GM21390 (cell line): ENCODE measurements at regions not wholly inside any gene's neighbourhood (a gene's known extent, or its start where the extent isn't known, plus 50 kb on each side); places are given as distances from the start of the nearest gene placed in this dataset.
"Not testable (repeated sequence)": the region's sequence is repeated elsewhere in the genome, so short reads cannot be mapped to it uniquely, and the experiment has no call there.

Experiments
- ATAC-seq: cut with Tn5 transposase; IDR thresholded peaks from one replicate; pipeline ENCODE4 v1.9.1; 2021; ENCODE audit not compliant: unreplicated experiment

DNA sequence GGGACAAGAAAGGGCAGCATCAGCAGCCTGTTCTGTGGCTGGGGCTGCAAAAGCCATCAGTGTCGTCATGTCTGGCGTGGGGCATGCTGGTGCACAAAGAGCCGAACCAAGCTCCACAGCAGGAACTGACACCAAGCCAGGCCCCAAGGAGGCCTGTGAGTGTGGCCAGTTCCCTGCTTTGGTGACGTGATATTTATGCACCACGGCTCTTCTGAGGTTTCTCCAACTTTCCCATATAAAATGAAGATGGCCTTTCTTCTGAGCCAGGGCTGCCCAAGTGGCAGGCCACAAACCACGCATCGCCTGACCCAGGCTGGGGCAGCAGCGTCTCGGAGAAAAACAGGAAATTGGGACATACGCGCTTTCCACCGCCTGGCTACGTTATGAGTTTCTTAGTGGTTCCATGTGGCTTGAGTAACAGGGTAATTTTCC, 109.9 kb downstream of the RIN2 start:
- no peak for ATAC-seq

DNA sequence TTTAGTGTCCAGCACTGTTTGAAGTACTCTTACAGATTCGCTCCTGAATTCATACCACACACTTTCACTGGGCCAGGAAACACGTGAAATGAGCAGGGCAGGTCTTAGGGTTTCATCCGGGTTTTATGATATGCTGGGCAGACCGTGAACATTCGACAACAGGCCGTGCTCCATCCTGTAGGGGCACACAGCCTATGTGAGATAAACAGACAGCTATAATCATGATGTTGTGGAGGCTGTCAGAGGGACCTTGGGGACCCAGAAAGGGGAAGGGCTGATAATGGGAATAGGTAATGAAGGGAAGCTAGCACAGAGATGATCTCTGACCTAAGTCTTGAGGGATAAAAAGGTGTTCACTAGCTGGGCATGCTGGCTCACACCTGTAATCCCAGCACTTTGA, 110.4 kb downstream of the RIN2 start:
- no peak for ATAC-seq

DNA sequence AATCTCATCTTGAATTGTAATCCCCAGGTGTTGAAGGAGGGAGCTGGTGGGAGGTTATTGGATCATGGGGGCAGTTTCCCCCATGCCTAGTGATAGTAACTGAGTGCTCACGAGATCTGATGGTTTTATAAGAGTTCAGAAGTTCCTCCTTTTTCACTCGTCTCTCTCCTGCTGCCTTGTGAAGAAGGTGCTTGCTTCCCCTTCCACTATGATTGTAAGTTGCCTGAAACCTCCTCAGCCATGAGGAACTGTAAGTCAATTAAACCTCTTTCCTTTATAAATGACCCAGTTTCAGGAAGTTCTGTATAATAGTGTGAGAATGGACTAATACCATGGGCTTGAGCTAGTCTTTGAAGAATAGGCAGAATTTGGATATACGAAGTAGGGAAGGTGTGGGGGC, 113.9 kb downstream of the RIN2 start:
- no peak for ATAC-seq

DNA sequence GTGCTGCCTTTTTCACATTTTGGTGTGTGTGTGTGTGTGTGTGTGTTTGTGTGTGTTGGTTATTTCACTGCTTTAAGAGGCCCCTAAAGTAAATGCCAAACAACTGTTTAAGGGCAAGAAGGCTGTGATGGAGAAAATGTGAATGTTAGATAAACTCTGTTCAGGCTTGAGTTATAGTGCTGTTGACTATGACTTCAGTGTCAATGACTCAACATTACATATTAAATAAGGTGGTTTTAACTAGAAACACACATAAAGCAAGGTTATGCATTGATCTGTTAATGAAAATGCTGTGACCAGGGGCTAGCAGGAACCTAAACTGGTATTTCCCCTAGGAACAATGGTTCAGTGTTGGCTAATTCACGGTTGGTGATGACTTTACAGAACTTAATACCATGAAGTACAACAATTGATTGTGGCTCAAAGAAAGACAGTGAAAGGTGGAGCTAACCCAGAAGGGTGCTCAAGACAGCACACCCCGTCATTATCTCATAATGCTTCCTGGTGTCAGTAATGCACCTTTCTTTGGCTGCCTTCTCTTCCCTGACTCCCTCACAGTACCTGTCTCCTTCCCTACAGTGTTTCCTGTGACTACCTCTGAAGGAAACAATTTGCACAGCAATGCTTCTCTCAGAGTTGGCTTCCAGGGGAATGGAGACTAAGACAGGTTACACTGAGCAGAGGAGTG, 116.1 kb downstream of the RIN2 start:
- no peak for ATAC-seq

DNA sequence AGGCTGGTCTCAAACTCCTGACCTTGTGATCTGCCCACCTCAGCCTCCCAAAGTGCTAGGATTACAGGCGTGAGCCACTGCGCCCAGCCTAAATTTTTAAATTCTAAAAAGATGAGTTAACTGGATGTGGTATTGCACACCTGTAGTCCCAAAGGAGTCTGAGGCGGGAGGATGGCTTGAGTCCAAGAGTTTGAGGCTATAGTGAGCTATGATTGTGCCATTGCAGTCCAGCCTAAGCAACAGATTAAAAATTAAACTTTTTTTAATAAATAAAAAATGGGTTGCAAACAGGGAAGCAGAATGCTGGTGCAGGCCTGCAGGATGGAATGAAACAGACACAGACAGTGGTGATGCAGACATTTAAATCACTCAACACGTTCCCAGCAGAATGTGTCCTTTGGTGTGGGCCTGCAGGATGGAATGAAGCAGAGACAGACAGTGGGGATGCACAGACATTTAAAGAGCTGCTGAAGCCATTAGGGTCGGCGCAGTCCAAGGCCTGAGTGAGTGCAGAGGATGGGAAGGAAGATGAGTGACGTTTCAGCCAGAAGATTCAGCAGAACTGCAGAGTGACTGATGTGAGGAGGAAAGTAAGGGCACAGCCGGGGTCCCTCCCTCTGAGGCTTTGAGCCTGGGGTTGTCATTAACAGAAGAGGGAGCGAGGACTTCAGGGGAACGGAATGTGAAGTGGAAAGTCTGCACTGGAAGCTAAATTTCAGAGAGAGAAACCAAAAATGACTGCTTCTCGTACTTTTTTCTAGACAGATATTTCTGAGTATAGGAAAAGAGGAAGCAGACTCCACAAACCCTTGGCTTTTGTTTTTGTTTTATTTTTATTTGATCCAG, 117.5 kb downstream of the RIN2 start:
- ATAC-seq = no peak

DNA sequence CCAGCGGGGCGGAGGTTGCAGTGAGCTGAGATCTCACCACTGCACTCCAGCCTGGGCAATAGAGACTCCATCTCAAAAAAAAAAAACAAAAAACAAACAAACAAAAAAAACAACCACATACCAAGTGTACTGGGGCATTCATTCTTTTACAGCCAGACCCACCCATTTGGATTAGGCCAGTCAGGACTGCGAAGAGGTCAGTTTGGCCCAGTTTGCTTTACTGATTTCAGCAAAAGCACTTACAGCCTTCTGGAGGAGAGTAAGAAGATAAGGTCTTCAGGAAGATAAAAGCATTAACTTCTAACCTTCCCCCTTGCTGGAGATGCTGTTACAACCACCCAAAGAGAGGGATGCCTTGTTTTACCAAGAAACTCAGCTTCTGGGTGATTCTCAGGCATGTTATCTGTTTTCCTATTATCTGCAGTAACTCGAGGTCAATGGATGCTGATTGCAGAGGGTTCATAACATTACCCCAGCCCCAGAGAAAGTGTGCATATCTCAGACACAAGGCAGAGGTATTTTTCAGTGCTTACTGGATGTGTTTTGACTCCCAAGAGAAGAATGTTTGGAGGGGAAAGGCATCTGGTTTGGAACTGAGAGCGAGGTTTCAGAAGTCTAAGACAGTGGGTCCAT, 118.9 kb downstream of the RIN2 start:
- ATAC-seq = no peak

DNA sequence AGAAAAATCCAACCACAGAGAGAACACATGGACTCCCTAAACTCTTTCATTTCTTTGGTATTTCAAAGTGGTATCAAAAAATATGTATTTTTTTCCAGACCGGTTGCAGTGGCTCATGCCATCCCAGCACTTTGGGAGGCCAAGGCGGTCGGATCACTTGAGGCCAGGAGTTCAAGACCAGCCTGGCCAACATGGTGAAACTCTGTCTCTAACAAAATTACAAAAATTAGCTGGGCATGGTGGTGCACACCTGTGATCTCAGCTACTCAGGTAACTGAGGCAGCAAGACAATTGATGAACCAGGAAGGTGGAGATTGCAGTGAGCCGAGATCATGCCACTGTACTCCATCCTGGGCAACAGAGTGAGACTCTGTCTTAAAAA, 121.8 kb downstream of the RIN2 start:
- not testable (repeated sequence) for ATAC-seq

DNA sequence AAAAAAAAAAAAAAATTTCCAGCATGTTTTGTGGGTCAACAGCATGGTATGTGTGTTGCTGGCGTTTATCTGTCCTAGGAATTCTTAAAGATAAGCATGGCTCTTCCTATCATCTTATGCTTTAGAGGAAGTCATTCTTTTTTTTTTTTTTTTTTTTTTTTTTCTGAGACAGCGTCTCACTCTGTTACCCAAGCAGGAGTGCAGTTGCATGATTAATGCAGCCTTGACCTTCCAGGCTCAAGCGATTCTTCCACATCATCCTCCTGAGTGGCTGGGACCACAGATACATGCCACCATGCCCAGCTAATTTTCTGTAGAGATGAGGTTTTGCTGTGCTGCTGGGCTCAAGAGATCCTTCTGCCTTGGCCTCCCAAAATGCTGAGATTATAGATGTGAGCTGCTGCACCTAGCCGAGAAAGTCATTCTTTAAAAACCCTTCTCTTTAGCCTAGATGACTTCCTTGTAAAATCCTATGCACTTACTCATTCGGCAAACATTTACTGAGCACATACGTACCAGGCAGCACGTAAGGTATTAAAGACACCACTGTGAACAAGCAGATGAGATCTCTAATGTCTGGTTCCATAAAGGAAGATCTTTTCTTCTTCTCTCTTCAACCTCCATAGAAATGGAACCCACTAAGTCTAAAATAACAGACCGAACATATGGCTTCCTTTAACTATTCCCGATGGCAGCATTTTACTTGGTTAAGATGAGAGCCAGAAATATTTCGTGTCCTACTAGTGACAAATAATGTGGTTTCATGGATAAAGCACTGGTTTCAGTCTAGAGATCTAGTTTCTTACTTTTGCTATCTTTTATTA, 122.4 kb downstream of the RIN2 start:
- ATAC-seq = no peak

DNA sequence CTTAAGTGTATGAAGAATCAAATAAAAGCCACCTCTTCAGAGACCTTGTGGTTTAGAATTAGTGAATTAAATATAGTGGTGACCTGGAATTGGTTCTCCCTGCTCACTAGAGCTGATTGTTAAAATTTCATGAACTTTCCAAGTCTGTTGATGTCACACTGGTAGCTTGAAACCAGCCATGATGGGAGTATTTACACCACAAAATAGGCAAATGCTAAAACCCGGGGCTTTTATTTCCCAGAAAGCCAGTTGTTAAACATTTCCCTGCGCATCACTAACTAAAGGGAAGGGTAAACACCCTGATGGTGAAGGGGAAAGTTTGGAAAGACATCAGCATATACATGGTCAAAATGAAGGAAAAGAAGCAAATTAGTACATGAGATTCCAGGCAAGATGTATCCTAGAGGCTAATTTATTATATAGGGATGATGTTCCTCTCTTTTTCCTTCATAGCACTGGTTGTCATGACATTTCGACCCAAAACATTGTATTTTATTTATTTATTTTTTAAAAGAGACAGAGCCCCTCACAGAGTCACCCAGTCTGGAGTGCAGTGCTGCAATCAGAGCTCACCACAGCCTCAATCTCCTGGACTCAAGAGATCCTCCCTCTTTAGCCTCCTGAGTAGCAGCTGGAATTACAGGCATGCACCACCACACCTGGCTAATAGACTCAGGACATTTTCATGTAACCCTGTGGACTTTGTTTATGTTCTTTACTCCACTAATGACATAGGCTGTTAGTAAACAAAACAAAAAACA, 123.2 kb downstream of the RIN2 start:
- ATAC-seq = no peak

DNA sequence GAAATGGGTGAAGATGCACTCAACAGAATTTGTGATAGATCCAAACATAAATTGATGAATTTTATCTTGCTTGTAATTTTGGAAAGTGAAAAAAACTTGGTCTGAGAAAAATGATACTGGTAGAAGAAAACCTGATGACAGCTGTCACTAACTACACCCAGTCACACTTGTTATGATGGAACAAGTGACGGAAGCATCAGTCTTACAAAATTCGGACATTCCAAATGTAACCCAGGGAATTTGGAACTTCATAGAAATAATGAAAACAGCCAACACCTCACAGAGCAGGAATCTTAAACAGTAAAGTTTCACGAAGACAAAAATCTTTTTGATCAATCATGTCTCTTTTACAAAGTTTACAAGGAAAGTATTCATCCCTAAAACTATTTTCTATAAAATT, 123.9 kb downstream of the RIN2 start:
- no peak for ATAC-seq

DNA sequence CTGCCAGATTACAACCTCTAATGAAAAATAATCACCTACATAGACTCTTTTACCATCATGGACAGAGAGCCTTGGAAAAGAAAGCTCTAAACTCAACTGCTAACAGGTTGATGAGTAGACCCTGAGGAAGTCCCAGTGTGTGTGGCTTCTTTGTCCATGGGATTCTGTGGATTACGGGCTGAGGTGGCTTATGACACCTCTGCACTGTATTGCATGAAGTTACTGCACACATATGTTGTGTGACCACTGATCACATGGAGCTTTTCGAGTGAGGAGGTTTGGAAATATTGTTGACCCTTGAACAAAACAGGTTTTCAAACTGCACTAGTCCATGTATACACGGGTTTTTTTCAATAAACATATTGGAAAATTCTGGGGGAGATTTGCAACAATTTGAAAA, 124.4 kb downstream of the RIN2 start:
- ATAC-seq = no peak

DNA sequence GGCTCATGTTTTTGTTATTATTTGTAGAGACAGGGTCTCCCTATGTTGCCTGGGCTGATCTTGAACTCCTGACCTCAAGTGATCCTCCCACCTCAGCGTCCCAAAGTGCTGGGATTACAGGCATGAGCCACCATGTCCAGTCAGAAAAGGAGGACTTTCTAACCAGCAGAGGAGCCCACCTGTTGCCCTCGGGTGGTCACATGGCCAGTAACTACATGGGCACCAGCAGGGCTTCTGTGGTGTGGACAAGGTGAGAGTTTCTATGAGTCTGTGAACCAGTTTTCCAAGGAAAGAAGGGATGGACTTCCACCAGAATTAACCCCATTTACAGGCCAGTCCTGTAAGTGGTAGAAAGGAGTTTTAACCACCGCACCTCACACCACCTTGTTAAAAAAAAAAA, 125.4 kb downstream of the RIN2 start:
- ATAC-seq = no peak

DNA sequence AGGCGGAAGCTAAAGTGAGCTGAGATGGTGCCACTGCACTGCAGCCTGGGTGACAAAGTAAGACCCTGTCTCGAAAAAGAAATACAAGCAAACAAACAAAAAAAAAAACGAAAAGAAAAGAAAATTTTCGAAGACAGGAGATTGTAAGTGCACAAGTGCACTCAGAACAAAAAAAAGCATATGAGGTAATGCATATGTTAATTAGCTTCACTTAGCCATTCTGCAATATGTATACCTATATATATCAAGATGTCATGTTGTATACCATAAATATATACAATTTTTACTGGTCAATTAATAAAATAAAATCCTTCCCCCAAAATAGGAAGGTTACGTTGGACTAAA, 127.5 kb downstream of the RIN2 start:
- ATAC-seq = no peak

DNA sequence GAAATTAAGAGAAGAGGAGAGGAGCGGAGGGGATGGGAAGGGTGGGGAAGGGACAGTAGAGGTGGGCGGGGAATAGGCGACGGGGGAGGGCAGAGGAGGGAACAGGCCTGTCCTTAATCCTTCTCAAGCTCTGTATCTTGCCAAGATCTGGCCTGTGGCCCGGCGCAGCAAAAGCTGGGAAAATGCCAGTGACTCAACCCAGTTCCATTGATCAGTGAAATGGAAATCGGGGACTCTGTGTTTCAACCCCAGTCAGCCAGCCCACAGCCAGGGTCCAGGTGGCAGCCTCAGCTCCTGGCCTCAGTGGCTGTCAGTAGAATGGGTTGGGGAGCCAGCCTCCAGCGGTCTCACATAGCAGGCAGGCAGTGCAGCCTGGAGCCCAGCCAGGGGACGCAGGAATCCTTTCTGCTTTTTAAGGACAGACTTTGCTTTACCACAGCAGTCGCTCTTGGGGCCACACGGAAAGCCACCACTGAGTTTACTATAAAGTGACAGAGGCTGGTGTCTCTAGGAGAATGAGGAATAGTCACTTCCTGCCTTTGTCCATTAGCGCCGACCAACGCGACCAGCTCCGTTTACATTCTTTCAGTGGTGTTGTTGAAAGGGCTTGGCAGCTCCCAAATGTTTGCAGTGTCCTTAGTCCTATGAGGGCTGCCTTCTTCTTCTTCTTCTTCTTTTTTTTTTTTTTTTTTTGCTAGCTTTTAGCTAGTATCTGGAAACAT, 128.0 kb downstream of the RIN2 start:
- ATAC-seq = no peak

DNA sequence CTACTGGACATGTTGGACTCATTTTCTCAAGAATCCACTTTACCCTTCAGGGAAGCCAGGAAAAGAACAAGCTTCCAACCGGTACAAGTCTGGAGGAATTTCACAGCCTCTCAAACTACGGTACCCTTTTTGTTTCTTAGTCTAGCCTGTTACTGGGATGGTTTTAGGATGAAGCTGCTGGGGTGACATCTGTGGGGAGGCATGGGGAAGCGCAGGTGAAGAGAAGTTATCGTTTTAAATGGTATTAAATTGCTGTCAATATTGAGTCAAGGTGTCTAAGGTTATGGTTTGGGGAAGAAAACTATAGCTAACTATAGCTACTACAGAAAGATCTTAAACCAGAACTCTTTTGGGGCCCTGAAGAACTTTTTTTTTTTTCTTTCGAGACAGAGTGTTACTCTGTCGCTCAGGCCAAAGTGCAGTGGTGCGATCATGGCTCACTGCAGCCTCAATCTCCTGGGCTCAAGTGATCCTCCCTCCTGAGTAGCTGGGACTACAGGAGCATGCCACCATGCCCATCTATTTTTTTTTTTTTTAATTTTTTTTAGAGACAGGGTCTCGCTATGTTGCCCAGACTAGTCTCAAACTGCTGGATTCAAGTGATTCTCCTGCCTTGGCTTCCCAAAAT, 128.7 kb downstream of the RIN2 start:
- ATAC-seq = no peak

DNA sequence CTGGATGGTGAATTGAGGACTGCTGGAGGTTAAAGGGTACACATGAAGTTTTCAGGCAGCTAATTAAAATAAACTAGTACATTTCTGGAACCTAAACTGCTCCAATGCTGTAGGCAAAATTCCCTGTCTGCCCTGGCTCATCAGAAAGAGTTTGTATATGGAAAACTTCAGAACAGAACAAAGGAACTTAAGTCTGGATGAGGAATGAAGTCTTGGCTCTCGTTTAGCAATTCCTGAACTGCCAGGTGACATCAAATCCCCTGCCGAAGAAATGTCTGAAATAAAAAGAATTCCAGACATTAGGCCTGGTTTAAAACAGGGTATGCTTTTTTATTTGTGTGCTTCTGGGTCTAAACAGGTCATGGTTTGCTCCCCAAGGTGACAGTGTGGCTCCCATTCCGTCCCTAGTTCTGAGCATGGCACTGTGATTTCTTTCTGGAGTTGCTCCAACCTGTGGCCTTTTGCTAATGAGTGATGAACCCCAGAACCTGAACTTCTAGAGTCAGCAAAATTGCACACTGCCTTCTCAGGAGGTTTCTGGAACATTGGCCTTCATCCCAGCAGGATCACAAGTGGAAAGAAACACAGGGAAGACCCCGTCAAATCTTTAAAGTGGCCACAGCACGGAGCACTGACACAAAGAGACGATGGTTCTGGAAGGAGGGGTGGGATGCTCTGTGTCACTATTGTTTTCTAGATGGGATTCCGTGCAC, 129.4 kb upstream of the NAA20 start:
- no peak for ATAC-seq

DNA sequence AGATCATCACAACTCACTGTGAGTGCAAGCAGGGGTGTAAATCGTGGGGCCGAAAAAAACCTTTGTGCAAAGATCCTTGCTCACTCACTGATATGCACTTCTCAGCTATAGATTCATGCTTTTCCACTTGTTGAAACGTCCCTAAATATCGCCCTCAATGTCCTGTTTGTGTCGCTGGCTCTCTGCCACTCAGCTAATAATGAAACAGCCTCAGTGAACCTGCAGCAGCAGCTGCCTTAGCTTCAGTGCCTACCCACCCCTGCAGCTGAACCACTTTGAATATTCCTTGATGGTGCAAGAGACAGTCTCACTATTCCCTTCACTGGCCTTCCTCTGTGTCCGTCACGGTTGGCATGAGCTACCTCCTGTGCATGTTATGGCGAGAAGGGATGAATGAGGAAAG, 128.9 kb upstream of the NAA20 start:
- ATAC-seq = no peak

DNA sequence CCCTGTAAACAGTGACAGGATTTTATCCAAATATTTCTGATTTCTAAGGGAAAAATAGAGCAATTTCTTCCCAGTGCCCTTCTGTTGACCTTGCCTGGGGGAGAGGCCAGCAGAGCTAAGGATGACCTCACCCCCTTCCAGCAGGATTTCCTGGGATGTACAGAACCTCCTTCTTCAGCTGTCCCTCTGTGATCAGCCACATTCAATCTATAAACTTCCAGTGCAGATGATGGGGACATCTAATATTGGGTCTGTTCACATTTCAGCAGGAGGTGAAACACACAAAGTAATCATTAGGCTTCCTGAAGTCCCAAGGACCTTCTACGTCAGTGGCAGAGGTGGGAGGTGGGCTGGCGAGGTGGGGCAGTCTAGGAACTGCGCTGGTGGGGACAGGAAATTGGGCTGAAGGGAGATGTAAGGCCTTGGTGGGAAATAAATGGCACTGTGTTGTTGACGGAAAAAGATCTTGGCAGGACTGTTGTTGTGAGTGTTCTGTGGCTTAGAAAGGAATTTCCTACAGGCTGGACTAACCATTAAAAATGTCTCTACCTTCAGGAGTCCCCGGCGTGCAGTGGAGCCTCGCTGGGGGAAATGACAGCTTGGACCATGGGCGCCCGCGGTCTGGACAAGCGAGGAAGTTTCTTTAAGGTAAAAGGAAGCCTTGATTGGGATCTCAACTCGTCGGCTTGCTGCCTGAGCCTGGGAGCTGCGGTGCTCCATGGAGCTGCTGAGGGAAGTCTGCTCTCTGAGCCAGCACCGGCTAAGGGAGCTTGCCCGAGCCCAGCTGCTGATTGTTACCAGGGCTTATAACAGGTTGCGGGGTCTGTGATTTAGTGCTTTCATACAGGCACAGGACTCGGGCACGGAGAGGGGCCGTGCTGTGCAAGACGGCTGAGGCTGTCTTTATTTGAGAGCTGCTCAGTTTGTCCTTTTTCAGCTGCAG, 127.9 kb upstream of the NAA20 start:
- no peak for ATAC-seq
